Neural cell (in vitro differentiated cells): ENCODE measurements at regions not wholly inside any gene's neighbourhood (a gene's known extent, or its start where the extent isn't known, plus 50 kb on each side); places are given as distances from the start of the nearest gene placed in this dataset.

Experiments used
- H2AFZ ChIP-seq: fragments of 200-600, 300-800 bp; sonication (generic), shearing (Covaris generic); 2 replicates; pipeline ENCODE4 v1.6.0; 2014; ENCODE audit warnings: low read depth, mild to moderate bottlenecking, antibody characterized with exemption, low read length, moderate library complexity
- H3F3A ChIP-seq: fragments of 200-600 bp; shearing (Covaris generic); 2 replicates; pipeline ENCODE4 v1.6.1; 2016; ENCODE audit warnings: mild to moderate bottlenecking, moderate library complexity, mixed read lengths, antibody characterized with exemption, low read length; ENCODE audit not compliant: insufficient read depth, poor library complexity, severe bottlenecking
- H3K27ac ChIP-seq: fragments of 200-600, 300-800 bp; sonication (generic), shearing (Covaris generic); 2 replicates; pipeline ENCODE4 v1.5.1; 2014; ENCODE audit warnings: mild to moderate bottlenecking, low read length, moderate library complexity
- H3K27me3 ChIP-seq: fragments of 300-800, 200-600 bp; sonication (generic), shearing (Covaris generic); 2 replicates; pipeline ENCODE4 v1.6.0; 2014; ENCODE audit warnings: mild to moderate bottlenecking, low read depth, low read length, moderate library complexity; ENCODE audit not compliant: insufficient read depth
- H3K36me3 ChIP-seq: fragments of 300-800, 200-600 bp; sonication (generic), shearing (Covaris generic); 2 replicates; pipeline ENCODE4 v1.5.1; 2014; ENCODE audit warnings: mild to moderate bottlenecking, antibody characterized with exemption, low read length, moderate library complexity; ENCODE audit not compliant: insufficient read depth
- H3K4me2 ChIP-seq: fragments of 300-800, 200-600 bp; sonication (generic), shearing (Covaris generic); 2 replicates; pipeline ENCODE4 v1.6.0; 2014; ENCODE audit warnings: mild to moderate bottlenecking, low read length
- H3K4me3 ChIP-seq: fragments of 300-800, 200-600 bp; sonication (generic), shearing (Covaris generic); 2 replicates; pipeline ENCODE4 v1.5.1; 2014; ENCODE audit warnings: mild to moderate bottlenecking, low read length, moderate library complexity
- H3K79me2 ChIP-seq: fragments of 200-600 bp; shearing (Covaris generic); replicated peaks from 2 replicates; pipeline ENCODE4 v1.6.0; 2014; ENCODE audit warnings: mild to moderate bottlenecking, low read length, moderate library complexity; ENCODE audit not compliant: insufficient read depth
- H3K9ac ChIP-seq: fragments of 300-800, 200-600 bp; sonication (generic), shearing (Covaris generic); 2 replicates; pipeline ENCODE4 v1.6.1; 2016; ENCODE audit warnings: mild to moderate bottlenecking, low read length, mixed read lengths
- H3K9me2 ChIP-seq: fragments of 200-600 bp; shearing (Covaris generic); 2 replicates; pipeline ENCODE4 v1.6.1; 2016; ENCODE audit warnings: mild to moderate bottlenecking, low read length, mixed read lengths; ENCODE audit not compliant: insufficient read depth
- H3K9me3 ChIP-seq: fragments of 200-600, 300-800 bp; sonication (generic), shearing (Covaris generic); 2 replicates; pipeline ENCODE4 v1.6.1; 2016; ENCODE audit warnings: mild to moderate bottlenecking, mixed run types, low read length, moderate library complexity, mixed read lengths
- H4K20me1 ChIP-seq: fragments of 200-600 bp; shearing (Covaris generic); 2 replicates; pipeline ENCODE4 v1.6.1; 2016; ENCODE audit warnings: mild to moderate bottlenecking, mixed run types; ENCODE audit not compliant: insufficient read depth
- EP300 ChIP-seq: fragments of 450-650 bp; conservative IDR thresholded peaks from 2 replicates; pipeline ENCODE4 v1.6.1; 2014; ENCODE audit warnings: antibody characterized with exemption, mild to moderate bottlenecking, moderate library complexity; ENCODE audit not compliant: poor library complexity, severe bottlenecking
- EZH2 ChIP-seq: fragments of 200-600, 300-800 bp; shearing (Covaris generic), sonication (generic); IDR thresholded peaks from 2 replicates; pipeline ENCODE4 v1.6.1; 2014; ENCODE audit warnings: antibody characterized with exemption, low read length, borderline replicate concordance, mild to moderate bottlenecking; ENCODE audit not compliant: insufficient read depth, poor library complexity, severe bottlenecking
- MXI1 ChIP-seq: fragments of 450-650 bp; conservative IDR thresholded peaks from 2 replicates; pipeline ENCODE4 v1.6.1; 2014; ENCODE audit warnings: antibody characterized with exemption, mild to moderate bottlenecking; ENCODE audit not compliant: poor library complexity, severe bottlenecking
- POLR2AphosphoS5 ChIP-seq: IDR thresholded peaks from 2 replicates; pipeline ENCODE4 v1.6.1; 2012
- RAD21 ChIP-seq: fragments of 450-650 bp; conservative IDR thresholded peaks from 2 replicates; pipeline ENCODE4 v1.6.1; 2014; ENCODE audit warnings: antibody characterized with exemption, mild to moderate bottlenecking, moderate library complexity
- SMC3 ChIP-seq: fragments of 450-650 bp; conservative IDR thresholded peaks from 2 replicates; pipeline ENCODE4 v1.6.1; 2014; ENCODE audit warnings: antibody characterized with exemption, mild to moderate bottlenecking, moderate library complexity; ENCODE audit not compliant: poor library complexity
- TAF1 ChIP-seq: IDR thresholded peaks from 2 replicates; pipeline ENCODE4 v1.6.1; 2012; ENCODE audit warnings: low read depth
- TF ChIP-seq, protein P1 (sequence below): IDR thresholded peaks from 2 replicates; pipeline ENCODE4 v1.6.1; 2012; ENCODE audit warnings: borderline replicate concordance
- TF ChIP-seq, protein P2 (sequence below): fragments of 450-650 bp; IDR thresholded peaks from 2 replicates; pipeline ENCODE4 v1.5.1; 2014; ENCODE audit warnings: antibody characterized with exemption, mild to moderate bottlenecking, moderate library complexity; ENCODE audit not compliant: poor library complexity, severe bottlenecking

DNA sequence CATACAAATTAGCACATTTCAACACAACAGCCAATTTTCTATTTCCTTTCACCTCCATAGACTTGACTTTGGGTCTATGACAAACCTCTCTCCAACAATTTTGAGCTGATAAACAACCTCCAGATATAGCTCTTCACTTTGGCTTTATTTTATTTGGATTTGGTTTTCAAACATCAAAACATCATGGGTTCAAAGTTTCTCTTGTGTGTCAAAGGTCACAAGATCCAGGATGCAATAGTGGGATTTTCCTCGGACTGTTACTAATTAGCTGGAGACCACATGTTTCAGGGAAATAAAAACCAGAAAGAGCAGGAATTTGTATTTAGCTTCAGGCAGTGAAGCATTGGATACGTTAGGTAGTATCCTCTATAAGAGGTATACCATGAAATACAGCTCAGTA lies 351.0 kb upstream of the SOX9 start:
- TF ChIP-seq, protein P1, sequence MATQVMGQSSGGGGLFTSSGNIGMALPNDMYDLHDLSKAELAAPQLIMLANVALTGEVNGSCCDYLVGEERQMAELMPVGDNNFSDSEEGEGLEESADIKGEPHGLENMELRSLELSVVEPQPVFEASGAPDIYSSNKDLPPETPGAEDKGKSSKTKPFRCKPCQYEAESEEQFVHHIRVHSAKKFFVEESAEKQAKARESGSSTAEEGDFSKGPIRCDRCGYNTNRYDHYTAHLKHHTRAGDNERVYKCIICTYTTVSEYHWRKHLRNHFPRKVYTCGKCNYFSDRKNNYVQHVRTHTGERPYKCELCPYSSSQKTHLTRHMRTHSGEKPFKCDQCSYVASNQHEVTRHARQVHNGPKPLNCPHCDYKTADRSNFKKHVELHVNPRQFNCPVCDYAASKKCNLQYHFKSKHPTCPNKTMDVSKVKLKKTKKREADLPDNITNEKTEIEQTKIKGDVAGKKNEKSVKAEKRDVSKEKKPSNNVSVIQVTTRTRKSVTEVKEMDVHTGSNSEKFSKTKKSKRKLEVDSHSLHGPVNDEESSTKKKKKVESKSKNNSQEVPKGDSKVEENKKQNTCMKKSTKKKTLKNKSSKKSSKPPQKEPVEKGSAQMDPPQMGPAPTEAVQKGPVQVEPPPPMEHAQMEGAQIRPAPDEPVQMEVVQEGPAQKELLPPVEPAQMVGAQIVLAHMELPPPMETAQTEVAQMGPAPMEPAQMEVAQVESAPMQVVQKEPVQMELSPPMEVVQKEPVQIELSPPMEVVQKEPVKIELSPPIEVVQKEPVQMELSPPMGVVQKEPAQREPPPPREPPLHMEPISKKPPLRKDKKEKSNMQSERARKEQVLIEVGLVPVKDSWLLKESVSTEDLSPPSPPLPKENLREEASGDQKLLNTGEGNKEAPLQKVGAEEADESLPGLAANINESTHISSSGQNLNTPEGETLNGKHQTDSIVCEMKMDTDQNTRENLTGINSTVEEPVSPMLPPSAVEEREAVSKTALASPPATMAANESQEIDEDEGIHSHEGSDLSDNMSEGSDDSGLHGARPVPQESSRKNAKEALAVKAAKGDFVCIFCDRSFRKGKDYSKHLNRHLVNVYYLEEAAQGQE, result no peak
- no peak for TF ChIP-seq TAF1
- no peak for TF ChIP-seq POLR2AphosphoS5
- TF ChIP-seq, protein P2, sequence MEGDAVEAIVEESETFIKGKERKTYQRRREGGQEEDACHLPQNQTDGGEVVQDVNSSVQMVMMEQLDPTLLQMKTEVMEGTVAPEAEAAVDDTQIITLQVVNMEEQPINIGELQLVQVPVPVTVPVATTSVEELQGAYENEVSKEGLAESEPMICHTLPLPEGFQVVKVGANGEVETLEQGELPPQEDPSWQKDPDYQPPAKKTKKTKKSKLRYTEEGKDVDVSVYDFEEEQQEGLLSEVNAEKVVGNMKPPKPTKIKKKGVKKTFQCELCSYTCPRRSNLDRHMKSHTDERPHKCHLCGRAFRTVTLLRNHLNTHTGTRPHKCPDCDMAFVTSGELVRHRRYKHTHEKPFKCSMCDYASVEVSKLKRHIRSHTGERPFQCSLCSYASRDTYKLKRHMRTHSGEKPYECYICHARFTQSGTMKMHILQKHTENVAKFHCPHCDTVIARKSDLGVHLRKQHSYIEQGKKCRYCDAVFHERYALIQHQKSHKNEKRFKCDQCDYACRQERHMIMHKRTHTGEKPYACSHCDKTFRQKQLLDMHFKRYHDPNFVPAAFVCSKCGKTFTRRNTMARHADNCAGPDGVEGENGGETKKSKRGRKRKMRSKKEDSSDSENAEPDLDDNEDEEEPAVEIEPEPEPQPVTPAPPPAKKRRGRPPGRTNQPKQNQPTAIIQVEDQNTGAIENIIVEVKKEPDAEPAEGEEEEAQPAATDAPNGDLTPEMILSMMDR, result no peak
- TF ChIP-seq EZH2, result no peak
- no peak for TF ChIP-seq SMC3
- no peak for TF ChIP-seq MXI1
- no peak for TF ChIP-seq EP300
- no peak for TF ChIP-seq RAD21
- H3K9ac ChIP-seq, result no peak overlapping the region
- H2AFZ ChIP-seq, result no peak overlapping the region
- H3K4me2 ChIP-seq, result no peak overlapping the region
- no peaks in the 10 kb centered on the region for H3K27me3 ChIP-seq
- H3K36me3 ChIP-seq, result no peaks in the 10 kb centered on the region
- no peak overlapping the region for H3K4me3 ChIP-seq
- H3K79me2 ChIP-seq, result no peaks in the 10 kb centered on the region
- H3K27ac ChIP-seq, result no peak overlapping the region
- H4K20me1 ChIP-seq, result no peaks in the 10 kb centered on the region
- H3K9me2 ChIP-seq, result no peaks in the 10 kb centered on the region
- no peaks in the 10 kb centered on the region for H3K9me3 ChIP-seq
- H3F3A ChIP-seq, result no peaks in the 10 kb centered on the region

DNA sequence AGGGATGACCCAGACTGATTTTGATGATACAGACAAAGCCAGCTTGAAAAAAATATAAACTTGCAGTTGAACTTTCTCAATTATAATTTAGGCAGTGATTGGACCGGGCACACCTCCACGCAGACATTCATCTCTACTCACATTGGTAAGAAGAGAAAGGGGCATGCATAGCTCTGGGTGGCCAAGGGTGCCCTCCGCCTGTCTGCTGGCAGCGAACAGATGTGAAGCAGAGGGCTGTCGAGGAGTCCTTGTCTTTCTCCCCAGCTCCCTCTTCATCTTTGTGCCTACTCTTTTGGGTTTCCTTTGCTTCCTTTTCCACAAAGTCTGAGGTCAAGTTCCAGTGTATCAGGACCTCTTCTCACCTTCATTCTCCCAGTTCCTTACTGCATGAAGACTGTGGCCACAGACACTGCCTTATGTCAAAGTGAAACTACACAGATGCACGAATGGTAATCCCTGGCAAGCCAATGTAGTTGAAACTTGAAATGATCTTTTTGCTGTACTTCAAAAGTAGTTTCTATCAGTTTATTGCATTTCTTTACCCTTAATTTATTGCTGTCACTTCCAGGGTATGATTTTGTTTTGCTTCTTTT lies 343.7 kb upstream of the SOX9 start:
- no peaks in the 10 kb centered on the region for H4K20me1 ChIP-seq
- H3K27ac ChIP-seq, result no peak overlapping the region
- no peak overlapping the region for H3K4me2 ChIP-seq
- H2AFZ ChIP-seq, result no peak overlapping the region
- no peaks in the 10 kb centered on the region for H3K27me3 ChIP-seq
- H3K4me3 ChIP-seq, result no peak overlapping the region
- TF ChIP-seq MXI1 (no peak), TAF1 (no peak), RAD21 (no peak)
- TF ChIP-seq, protein P1, result no peak
- H3K9ac ChIP-seq, result no peak overlapping the region
- H3K36me3 ChIP-seq, result no peaks in the 10 kb centered on the region
- no peaks in the 10 kb centered on the region for H3K9me2 ChIP-seq
- no peaks in the 10 kb centered on the region for H3K9me3 ChIP-seq
- no peaks in the 10 kb centered on the region for H3K79me2 ChIP-seq
- H3F3A ChIP-seq, result no peaks in the 10 kb centered on the region
